ENCODE measurements at regions not wholly inside any gene's neighbourhood (a gene's known extent, or its start where the extent isn't known, plus 50 kb on each side); places are given as distances from the start of the nearest gene placed in this dataset.
"Not testable (repeated sequence)": the region's sequence is repeated elsewhere in the genome, so short reads cannot be mapped to it uniquely, and the experiment has no call there.

GRCh38 chr16:59331708-59332107 lies 597.6 kb upstream of the GOT2 start:
- TF ChIP-seq POLR2A (IDR thresholded peaks at IDR 0.05; ENCODE audit: low read depth, low read length); POLR2AphosphoS5 (IDR thresholded peaks at IDR 0.05; ENCODE audit: low read depth, low read length); TAF1 (IDR thresholded peaks at IDR 0.05; ENCODE audit: borderline replicate concordance, low read depth, low read length): not testable (repeated sequence)

Data from GM12892 (cell line).